Cardiac fibroblast (primary cell): ENCODE measurements at regions not wholly inside any gene's neighbourhood (a gene's known extent, or its start where the extent isn't known, plus 50 kb on each side); places are given as distances from the start of the nearest gene placed in this dataset.
A peak's percentile ranks its signal among the peaks of the same experiment; 100 is the strongest.

Source experiments
- DNase-seq, 2 donors: peaks; one replicate each; pipeline versions ENCODE4 v3.0.0 to v3.0.0-alpha.2; 2010; ENCODE audit warnings: low read depth in 2 of 2
- H3K4me3 ChIP-seq, 2 donors: replicated peaks in 1 of 2; 1 replicate in 1 of 2; 2 replicates in 1 of 2; pipeline ENCODE4 v1.5.1; 2011; ENCODE audit warnings: low read depth in 2 of 2, low read length in 2 of 2, mild to moderate bottlenecking in 2 of 2, moderate library complexity in 1 of 2
- CTCF ChIP-seq: IDR thresholded peaks from one replicate; pipeline ENCODE4 v1.5.1; 2011; ENCODE audit warnings: low read depth, mild to moderate bottlenecking, low read length, inconsistent platforms

GRCh38 chr4:53921856-53922255 lies 142.5 kb downstream of the CHIC2 start:
- no peak for TF ChIP-seq CTCF
- DNase-seq = no peak
- no peak overlapping the region for H3K4me3 ChIP-seq

- TF ChIP-seq CTCF = no peak
- no peak for DNase-seq
- H3K4me3 ChIP-seq = no peak overlapping the region
Measured at GRCh38 chr4:53920883-53921282, 143.5 kb downstream of the CHIC2 start.

GRCh38 chr4:53920116-53920515 lies 144.3 kb downstream of the CHIC2 start:
- peak in 1 of 2 donors; percentile 39 for DNase-seq
- no peak overlapping the region for H3K4me3 ChIP-seq
- no peak for TF ChIP-seq CTCF

DNA sequence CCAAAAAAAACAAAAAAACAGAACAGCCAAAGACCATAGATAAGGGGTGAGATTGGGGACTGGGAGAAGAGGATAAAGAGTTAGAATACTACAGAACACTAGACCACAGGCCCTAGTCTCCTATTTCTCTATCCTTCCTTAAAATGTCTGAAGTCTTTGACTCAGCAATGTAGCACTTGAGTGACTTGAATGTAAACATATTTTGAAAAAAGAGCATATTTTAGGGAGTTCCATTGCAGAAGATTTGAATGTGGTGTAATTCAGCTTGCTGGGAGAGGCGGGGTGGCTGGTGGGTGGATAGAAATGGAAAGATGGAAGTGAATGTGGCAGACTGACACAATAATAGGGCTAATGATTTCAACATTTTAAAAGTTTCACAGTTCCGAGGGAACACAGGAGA lies 144.9 kb downstream of the CHIC2 start:
- no peak for DNase-seq
- no peak for TF ChIP-seq CTCF
- no peak overlapping the region for H3K4me3 ChIP-seq

DNA sequence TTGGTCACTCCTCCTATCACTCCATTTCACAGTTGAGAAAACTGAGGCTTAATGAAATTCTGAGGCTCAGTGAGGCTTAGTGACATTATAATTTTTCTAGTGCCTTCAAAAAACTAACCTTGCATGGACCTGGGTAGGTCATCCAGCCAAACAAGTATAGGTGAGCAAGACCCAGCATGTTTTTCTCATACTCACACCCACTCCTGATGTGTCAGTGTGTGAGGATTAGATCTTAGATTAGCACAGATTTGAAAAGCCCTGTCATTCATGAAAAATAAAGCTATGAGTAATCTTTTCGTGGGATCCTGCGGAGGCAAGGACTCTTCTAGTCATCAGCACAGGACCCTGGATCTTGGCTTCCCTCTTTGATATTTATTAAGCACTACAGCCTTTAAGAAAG lies 146.7 kb downstream of the CHIC2 start:
- H3K4me3 ChIP-seq = no peak overlapping the region
- DNase-seq = peak in 1 of 2 donors; percentile 16
- no peak for TF ChIP-seq CTCF

DNA sequence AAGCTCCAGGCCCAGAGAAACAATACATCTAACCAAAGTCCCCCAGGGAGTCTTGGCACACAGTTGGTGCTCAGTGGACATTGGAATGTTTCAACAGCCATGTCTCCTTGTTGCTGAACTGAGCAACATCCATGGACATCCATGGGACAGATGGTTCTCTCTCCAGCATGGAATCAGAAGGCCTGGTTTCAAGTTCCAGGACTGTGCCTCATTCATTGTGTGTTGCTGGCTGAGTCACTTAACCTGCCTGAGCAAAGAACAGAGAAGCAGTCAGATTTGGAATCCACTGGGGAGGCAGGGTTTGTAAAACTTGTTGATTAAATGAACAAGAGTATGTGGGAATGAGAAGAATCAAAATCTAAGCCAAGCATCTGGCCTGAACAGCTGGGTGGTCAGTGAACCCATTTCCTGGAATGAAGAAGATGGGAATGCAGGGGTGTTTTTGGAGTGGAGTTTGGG lies 147.9 kb downstream of the CHIC2 start:
- H3K4me3 ChIP-seq = no peak overlapping the region
- DNase-seq = peak; percentile 65 to 84
- no peak for TF ChIP-seq CTCF

DNA sequence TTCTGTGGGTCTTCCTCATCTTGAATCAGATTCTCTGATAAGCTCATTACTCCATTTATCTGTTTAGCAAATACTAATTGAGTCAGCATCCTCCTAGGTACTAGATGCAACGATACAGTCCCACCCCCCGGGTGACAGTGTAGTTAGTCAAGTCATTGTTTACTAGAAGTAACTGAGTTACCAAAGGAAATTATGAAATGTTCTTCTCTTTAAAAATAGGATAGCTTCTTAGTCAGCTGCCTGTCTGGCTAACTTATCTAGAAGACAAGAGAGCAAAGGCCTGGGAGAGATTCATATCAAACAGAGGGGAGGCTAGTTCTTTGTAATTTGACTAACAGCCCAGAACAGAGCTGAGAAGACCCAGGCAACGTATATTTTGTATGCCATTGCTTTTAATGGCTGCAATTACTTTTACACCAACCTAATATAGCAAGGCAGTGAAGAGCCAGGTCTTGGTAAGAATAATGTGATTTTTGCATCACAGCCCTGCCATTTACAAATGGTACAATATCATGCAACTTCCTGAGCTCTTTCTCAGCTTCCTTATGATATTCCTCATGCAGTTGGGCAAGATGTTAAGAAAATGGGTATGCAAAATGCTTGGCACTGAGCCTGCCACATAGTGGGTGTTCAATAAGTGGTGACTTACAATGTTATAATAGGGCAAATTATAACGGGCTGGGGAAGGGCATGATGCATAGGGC lies 149.9 kb downstream of the CHIC2 start:
- no peak for TF ChIP-seq CTCF
- H3K4me3 ChIP-seq = no peak overlapping the region
- DNase-seq = peak; percentile 81 to 96
